GM12875 (cell line): ENCODE measurements at regions not wholly inside any gene's neighbourhood (a gene's known extent, or its start where the extent isn't known, plus 50 kb on each side); places are given as distances from the start of the nearest gene placed in this dataset.

Experiments used
- H3K4me3 ChIP-seq: one replicate; pipeline ENCODE4 v1.5.1; 2011; ENCODE audit warnings: low read depth, low read length, control low read depth
- TF ChIP-seq, protein P1 (sequence below): IDR thresholded peaks from 2 replicates; pipeline ENCODE4 v1.5.1; 2011; ENCODE audit warnings: low read depth, mild to moderate bottlenecking, control low read depth, inconsistent platforms, low read length, moderate library complexity, borderline replicate concordance; ENCODE audit not compliant: insufficient read depth

DNA sequence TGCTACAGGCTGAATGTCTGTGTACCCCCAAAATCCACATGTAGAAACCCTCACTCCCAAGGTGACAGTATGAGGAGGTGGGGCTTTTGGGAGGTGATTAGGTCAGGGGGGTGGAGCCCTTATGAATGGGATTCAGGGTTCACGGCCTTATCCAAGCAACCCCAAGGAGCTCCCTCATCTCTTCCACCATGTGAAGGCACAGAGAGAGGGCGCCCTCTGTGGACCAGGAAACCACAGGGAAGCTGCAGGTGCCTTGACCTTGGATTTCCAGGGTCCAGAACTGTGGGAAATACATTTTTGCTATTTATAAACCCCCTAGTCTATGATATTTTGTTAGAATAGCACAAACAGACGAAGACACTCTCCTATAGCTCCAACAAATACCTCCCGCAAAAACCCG, 53.6 kb upstream of the IRX2 start:
- no peak overlapping the region for H3K4me3 ChIP-seq
- TF ChIP-seq, protein P1, sequence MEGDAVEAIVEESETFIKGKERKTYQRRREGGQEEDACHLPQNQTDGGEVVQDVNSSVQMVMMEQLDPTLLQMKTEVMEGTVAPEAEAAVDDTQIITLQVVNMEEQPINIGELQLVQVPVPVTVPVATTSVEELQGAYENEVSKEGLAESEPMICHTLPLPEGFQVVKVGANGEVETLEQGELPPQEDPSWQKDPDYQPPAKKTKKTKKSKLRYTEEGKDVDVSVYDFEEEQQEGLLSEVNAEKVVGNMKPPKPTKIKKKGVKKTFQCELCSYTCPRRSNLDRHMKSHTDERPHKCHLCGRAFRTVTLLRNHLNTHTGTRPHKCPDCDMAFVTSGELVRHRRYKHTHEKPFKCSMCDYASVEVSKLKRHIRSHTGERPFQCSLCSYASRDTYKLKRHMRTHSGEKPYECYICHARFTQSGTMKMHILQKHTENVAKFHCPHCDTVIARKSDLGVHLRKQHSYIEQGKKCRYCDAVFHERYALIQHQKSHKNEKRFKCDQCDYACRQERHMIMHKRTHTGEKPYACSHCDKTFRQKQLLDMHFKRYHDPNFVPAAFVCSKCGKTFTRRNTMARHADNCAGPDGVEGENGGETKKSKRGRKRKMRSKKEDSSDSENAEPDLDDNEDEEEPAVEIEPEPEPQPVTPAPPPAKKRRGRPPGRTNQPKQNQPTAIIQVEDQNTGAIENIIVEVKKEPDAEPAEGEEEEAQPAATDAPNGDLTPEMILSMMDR: no peak

DNA sequence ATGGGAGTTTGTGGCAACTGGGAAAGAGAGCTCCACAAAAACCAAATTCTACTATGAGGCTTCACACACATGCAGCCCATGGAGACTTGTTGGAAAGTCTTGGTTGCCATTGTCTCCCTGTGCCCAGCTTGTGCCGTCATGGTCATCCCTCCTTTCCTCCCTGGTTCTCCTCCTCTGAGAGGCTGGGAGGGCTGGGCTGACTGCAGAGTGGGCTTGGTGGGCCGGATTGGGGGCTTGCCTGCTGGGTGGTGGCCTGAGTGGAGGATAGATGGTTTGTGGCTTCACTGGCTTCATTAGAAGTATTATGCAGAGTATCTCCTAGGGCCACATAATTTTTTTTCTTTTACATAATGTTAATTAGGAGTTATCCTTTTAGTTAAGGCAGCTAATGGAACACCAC, 52.3 kb upstream of the IRX2 start:
- TF ChIP-seq, protein P1: no peak
- no peak overlapping the region for H3K4me3 ChIP-seq

DNA sequence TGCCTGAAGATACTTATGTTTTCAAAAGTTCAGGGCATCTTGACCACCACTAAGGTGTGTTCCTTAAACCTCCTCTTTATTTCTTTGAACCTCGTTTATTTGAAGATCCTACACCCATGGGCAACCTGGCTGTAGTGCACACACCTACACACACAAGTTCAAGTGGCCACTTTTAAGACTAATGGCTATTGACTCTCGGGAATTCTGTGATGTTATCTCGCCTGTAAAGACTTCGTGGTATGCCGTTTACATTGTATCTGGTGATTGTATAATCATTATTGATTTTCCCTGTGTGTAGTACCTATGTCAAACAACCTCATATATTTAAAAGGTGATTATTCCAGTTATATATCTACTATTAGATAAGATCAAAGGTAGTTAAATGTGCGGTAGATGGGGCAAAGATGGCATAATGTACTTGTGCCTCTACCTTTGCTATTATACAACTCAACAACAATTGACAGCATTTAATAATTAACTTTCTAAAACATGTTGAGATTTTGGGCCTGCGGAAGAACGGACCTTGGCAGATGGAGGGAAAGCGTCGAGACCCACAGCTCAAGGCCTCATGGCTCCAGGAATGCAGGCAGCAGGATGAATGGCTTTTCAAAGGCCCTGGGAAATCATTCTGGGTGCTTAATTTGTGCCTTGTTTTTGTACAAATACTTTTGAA, 51.4 kb upstream of the IRX2 start:
- TF ChIP-seq, protein P1: no peak
- no peak overlapping the region for H3K4me3 ChIP-seq

DNA sequence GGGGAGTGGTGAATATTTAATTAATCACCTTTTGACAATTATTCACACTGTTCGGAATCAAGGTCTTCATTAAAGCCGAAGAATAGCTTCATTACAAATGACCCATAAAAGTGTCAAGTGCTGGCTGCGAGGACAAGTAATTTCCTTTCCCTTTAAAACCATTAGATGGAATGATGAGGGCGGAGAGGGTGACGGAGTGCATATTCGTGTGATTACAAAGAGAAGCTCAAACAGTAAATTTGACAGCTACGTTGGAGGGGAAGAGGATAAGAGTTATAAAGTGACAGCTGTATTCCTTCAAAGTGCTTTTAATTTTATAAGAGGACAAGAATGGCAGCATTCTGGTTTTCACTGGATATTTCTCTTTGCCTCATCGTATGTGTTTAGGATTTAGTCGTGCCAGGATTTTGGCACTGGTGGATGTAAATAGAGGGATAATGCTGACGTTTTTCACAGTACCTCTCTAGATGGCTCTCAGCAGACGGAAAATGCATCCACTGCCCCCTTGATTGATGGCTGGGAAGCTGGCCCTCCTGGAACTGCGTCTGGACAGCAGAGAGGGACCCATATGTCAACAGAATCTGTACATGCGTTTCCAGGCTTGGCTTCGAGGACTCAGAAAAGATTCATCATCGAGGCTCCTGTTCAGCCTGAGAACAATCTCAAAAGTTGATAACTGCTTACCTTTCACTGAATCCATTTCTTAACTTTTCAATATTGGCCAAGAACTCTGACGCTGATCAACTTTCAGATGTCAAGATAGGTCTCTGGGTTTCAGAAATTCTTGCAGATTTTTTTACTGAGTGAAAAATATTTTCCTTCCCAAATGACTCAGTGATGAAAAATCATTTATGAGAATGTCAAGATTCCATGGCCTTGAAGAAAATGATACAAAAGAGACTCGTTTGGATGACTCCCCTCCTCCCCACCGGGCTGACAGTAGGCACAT, 50.4 kb upstream of the IRX2 start:
- no peak overlapping the region for H3K4me3 ChIP-seq
- TF ChIP-seq, protein P1: no peak
